ENCODE measurements at regions not wholly inside any gene's neighbourhood (a gene's known extent, or its start where the extent isn't known, plus 50 kb on each side); places are given as distances from the start of the nearest gene placed in this dataset.

DNA sequence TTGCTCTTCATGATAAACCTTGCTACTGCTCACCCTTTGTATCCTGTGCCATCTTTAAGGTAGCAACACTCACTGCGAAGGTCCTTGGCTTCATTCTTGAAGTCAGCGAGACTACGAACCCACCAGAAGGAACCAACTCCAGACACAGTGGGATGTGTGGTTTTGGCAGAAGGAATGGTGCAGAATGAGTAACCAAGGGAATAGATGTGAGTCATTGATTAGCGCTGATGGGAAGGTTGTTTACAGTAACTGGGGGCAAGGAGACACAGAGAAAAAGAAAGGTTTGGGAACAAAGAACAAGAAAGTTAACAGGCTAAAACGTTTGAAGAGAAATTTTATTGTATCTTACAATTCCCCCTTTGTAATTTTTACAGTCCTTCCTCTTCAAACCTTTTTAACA is 266.1 kb upstream of the AMELY start:
- TF ChIP-seq, protein P1, sequence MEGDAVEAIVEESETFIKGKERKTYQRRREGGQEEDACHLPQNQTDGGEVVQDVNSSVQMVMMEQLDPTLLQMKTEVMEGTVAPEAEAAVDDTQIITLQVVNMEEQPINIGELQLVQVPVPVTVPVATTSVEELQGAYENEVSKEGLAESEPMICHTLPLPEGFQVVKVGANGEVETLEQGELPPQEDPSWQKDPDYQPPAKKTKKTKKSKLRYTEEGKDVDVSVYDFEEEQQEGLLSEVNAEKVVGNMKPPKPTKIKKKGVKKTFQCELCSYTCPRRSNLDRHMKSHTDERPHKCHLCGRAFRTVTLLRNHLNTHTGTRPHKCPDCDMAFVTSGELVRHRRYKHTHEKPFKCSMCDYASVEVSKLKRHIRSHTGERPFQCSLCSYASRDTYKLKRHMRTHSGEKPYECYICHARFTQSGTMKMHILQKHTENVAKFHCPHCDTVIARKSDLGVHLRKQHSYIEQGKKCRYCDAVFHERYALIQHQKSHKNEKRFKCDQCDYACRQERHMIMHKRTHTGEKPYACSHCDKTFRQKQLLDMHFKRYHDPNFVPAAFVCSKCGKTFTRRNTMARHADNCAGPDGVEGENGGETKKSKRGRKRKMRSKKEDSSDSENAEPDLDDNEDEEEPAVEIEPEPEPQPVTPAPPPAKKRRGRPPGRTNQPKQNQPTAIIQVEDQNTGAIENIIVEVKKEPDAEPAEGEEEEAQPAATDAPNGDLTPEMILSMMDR (IDR thresholded peaks at IDR 0.05; ENCODE audit: borderline replicate concordance, extremely low read depth, low read length, poor library complexity, severe bottlenecking), result no peak
- no peak for TF ChIP-seq EZH2 (IDR thresholded peaks at IDR 0.05; ENCODE audit: borderline replicate concordance, low read depth, low read length, severe bottlenecking)
